ENCODE measurements at regions not wholly inside any gene's neighbourhood (a gene's known extent, or its start where the extent isn't known, plus 50 kb on each side); places are given as distances from the start of the nearest gene placed in this dataset.

- TF ChIP-seq CTCF (IDR thresholded peaks at IDR 0.05; ENCODE audit: insufficient read depth, low read length, poor library complexity, severe bottlenecking) (no peak), EZH2phosphoT487 (conservative IDR thresholded peaks at IDR 0.05; ENCODE audit: low read length) (no peak)
Measured at GRCh38 chr4:84164201-84164600, 334.9 kb downstream of the NKX6-1 start.

Measured in SU-DHL-6 (cell line).